GM21390 (cell line): ENCODE measurements at regions not wholly inside any gene's neighbourhood (a gene's known extent, or its start where the extent isn't known, plus 50 kb on each side); places are given as distances from the start of the nearest gene placed in this dataset.
"Not testable (repeated sequence)": the region's sequence is repeated elsewhere in the genome, so short reads cannot be mapped to it uniquely, and the experiment has no call there.

Source experiments
- ATAC-seq: cut with Tn5 transposase; IDR thresholded peaks from one replicate; pipeline ENCODE4 v1.9.1; 2021; ENCODE audit not compliant: unreplicated experiment

GRCh38 chr4:31701256-31701655, 981.1 kb downstream of the PCDH7 start:
- no peak for ATAC-seq

- no peak for ATAC-seq
Measured at GRCh38 chr4:31702326-31702725, 982.2 kb downstream of the PCDH7 start.

- no peak for ATAC-seq
Measured at GRCh38 chr4:31714238-31714637, 994.1 kb downstream of the PCDH7 start.

DNA sequence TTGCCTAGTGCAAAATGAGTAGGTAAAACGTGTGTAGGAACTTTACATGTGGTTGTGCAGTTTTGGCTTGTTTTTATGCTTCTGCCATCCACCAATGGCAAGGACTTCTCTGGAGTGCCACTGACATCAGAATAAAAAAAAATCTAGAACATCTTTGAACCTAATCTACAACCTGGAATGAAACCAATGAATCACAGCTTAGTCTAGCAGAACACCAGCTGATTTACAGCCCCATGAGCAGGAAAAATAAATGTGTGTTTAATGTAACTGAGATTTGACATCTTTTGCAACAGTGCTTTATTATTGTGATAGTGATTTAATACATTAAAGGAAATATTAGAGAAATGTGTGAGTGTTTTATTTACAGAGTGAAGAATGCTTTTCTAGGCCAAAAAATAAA, 995.1 kb downstream of the PCDH7 start:
- ATAC-seq = no peak

GRCh38 chr4:31727030-31727429, 1006.9 kb downstream of the PCDH7 start:
- no peak for ATAC-seq

GRCh38 chr4:31735004-31735403, 1014.8 kb downstream of the PCDH7 start:
- no peak for ATAC-seq

GRCh38 chr4:31737419-31737818, 1017.2 kb downstream of the PCDH7 start:
- no peak for ATAC-seq

DNA sequence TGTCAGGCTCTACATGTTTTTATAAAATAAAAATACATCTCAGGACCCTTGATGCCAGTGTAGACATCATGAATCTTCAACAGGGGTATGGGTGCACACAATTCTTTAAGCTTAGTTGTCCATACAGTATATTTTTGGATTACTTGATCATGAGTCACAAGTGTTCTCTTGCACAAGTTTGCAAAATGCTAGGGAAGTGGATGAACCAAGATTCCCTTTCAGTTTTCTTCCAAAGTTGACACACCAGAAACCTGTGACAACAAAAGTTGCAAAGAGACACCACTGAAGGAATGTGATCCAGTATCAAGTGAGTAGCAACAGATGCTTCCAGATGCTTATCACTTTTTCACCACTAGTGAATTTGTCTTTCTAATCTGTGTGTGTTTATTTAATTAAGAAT, 1021.2 kb downstream of the PCDH7 start:
- ATAC-seq = no peak

- ATAC-seq = no peak
Measured at GRCh38 chr4:31748382-31748781, 1028.2 kb downstream of the PCDH7 start.

GRCh38 chr4:31750581-31750980, 1030.4 kb downstream of the PCDH7 start:
- ATAC-seq = not testable (repeated sequence)

- ATAC-seq = no peak
Measured at GRCh38 chr4:31755751-31756150, 1035.6 kb downstream of the PCDH7 start.

GRCh38 chr4:31768756-31769155, 1048.6 kb downstream of the PCDH7 start:
- ATAC-seq = no peak

DNA sequence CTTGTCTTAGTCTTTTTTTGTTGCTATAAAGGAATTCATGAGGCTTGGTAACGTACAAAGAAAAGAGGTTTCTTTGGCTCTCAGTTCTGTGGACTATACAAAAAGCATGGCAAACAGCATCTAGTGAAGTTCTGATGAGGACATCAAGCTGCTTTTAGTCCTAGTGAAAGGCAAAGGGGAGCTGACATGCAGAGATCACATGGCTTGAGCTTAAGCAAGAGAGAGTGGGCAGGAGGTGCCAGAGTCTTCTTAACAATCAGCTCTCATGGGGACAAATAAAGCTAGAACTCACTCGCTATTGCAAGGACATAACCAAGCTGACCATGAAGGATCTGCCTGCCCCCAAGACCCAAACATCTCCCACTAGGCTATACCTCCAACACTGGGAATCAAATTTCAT, 1063.1 kb downstream of the PCDH7 start:
- ATAC-seq = no peak

- no peak for ATAC-seq
Measured at GRCh38 chr4:31784558-31784957, 1064.4 kb downstream of the PCDH7 start.

DNA sequence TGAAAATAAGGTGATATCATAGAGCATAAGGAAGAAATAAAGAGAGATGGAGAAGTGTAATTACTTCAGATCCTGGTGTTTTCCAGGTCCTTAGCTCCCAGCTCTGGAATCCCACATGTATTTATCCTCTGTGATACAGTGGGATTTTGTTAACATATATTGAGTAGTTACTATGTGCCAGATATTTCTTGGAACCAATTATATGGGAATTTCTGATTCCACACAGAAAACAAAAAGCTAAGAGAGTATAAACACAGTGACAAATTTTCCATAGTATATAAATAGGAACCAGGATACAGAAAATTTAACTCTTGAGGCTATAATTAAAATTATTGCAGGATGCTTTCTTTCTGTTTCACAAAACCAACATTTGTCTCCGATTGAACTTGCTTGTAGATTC, 1067.5 kb downstream of the PCDH7 start:
- no peak for ATAC-seq

DNA sequence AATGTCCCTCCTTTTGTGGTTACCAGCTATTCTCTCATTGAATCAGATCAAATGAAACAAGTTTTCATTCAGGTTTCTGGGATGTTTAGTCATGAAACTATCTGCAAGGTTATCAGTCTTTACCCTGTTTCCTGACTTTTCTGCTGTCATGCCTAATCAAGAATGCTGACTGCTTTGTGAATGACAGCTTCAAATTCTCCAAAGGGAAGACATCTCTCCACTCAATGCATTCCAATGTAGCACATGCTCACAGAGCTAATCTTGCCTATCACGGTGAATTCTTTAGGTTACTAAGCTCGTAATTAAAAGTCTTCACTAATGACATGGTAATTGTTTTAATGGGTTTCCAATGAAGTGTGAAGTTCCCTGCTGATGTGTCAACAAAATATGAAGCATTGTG, 1068.5 kb downstream of the PCDH7 start:
- ATAC-seq = no peak

GRCh38 chr4:31791666-31792065, 1071.5 kb downstream of the PCDH7 start:
- ATAC-seq = no peak

DNA sequence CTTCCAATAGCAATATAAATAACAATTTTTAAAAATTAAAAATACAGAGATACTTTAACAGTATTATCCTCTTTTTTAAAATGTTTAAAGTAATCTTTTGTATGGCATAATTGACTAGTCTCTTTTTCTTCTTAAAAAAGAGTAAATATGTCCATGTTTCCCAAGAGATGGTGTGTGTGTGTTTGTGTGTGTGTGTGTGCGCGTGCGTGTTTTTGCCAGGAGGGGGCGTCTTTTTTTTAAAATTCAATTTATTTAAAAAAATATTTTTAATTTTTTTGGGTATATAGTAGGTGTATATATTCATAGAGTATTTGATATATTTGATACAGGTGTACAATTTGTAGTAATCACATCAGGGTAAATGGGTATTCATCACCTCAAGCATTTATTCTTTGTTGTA, 1073.7 kb downstream of the PCDH7 start:
- no peak for ATAC-seq

GRCh38 chr4:31797052-31797451, 1076.9 kb downstream of the PCDH7 start:
- not testable (repeated sequence) for ATAC-seq

- no peak for ATAC-seq
Measured at GRCh38 chr4:31803526-31804195, 1083.5 kb downstream of the PCDH7 start.

- ATAC-seq = no peak
Measured at GRCh38 chr4:31807036-31807435, 1086.9 kb downstream of the PCDH7 start.

DNA sequence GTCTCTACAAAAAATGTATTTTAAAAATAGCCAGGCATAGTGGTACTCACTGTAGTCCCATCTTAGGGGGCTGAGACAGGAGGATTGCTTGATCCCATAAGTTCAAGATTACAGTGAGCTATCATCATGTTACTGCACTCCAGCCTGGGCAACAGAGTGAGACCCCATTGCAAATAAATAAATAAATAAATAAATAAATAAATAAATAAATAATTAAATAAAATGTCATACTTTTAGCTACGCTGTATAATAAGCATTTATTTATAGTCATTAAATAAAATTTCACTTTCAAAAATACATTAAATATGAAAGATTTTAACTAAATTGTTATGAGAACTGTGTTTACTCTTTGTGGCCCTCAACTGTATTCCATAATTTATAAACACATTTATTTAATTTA, 1124.2 kb downstream of the PCDH7 start:
- ATAC-seq = no peak

- ATAC-seq = no peak
Measured at GRCh38 chr4:31851946-31852345, 1131.8 kb downstream of the PCDH7 start.
